ENCODE measurements at regions not wholly inside any gene's neighbourhood (a gene's known extent, or its start where the extent isn't known, plus 50 kb on each side); places are given as distances from the start of the nearest gene placed in this dataset.
"Not testable (repeated sequence)": the region's sequence is repeated elsewhere in the genome, so short reads cannot be mapped to it uniquely, and the experiment has no call there.

GRCh38 chr6:121633309-121633708 is 197.9 kb downstream of the GJA1 start:
- Histone ChIP-seq H3K9me3 (ENCODE audit: severe bottlenecking) (peaks cover 6% of the 10 kb centered on the region), H3K27ac (no peak overlapping the region), H3K36me3 (no peaks in the 10 kb centered on the region), H3K27me3 (ENCODE audit: insufficient read depth, low read depth, severe bottlenecking) (no peaks in the 10 kb centered on the region), H3K4me3 (ENCODE audit: low read depth, low read length) (no peak overlapping the region)
- DNase-seq: no peak
- no peak for TF ChIP-seq CTCF (IDR thresholded peaks at IDR 0.05; ENCODE audit: low read depth, low read length)

- not testable (repeated sequence) for H3K27ac ChIP-seq; H3K27me3 ChIP-seq (ENCODE audit: insufficient read depth, low read depth, severe bottlenecking); DNase-seq; H3K4me3 ChIP-seq (ENCODE audit: low read depth, low read length); H3K36me3 ChIP-seq; H3K9me3 ChIP-seq (ENCODE audit: severe bottlenecking)
Observed at GRCh38 chr6:121634586-121634985, 199.1 kb downstream of the GJA1 start.

GRCh38 chr6:121635355-121635754 is 199.9 kb downstream of the GJA1 start:
- Histone ChIP-seq H3K9me3 (ENCODE audit: severe bottlenecking) (peaks cover 6% of the 10 kb centered on the region), H3K27me3 (ENCODE audit: insufficient read depth, low read depth, severe bottlenecking) (no peaks in the 10 kb centered on the region), H3K4me3 (ENCODE audit: low read depth, low read length) (no peak overlapping the region), H3K36me3 (no peaks in the 10 kb centered on the region), H3K27ac (no peak overlapping the region)
- no peak for TF ChIP-seq CTCF (IDR thresholded peaks at IDR 0.05; ENCODE audit: low read depth, low read length)
- no peak for DNase-seq

- DNase-seq; H3K9me3 ChIP-seq (ENCODE audit: severe bottlenecking); H3K36me3 ChIP-seq; H3K4me3 ChIP-seq (ENCODE audit: low read depth, low read length); H3K27ac ChIP-seq; H3K27me3 ChIP-seq (ENCODE audit: insufficient read depth, low read depth, severe bottlenecking): not testable (repeated sequence)
Observed at GRCh38 chr6:121636217-121636616, 200.8 kb downstream of the GJA1 start.

- H3K36me3 ChIP-seq: no peaks in the 10 kb centered on the region
Observed at GRCh38 chr6:121639021-121639420, 203.6 kb downstream of the GJA1 start.

GRCh38 chr6:121641158-121641557 is 205.7 kb downstream of the GJA1 start:
- H3K9me3 ChIP-seq (ENCODE audit: severe bottlenecking): no peaks in the 10 kb centered on the region
- TF ChIP-seq CTCF (IDR thresholded peaks at IDR 0.05; ENCODE audit: low read depth, low read length): no peak
- H3K27me3 ChIP-seq (ENCODE audit: insufficient read depth, low read depth, severe bottlenecking): no peaks in the 10 kb centered on the region
- DNase-seq: no peak
- no peak overlapping the region for H3K4me3 ChIP-seq (ENCODE audit: low read depth, low read length)
- no peaks in the 10 kb centered on the region for H3K36me3 ChIP-seq
- no peak overlapping the region for H3K27ac ChIP-seq

More at GRCh38 chr6:121639021-121639420, 203.6 kb downstream of the GJA1 start:
- no peak overlapping the region for H3K27ac ChIP-seq
- TF ChIP-seq CTCF (IDR thresholded peaks at IDR 0.05; ENCODE audit: low read depth, low read length): no peak
- DNase-seq: no peak
- no peak overlapping the region for H3K4me3 ChIP-seq (ENCODE audit: low read depth, low read length)
- H3K27me3 ChIP-seq (ENCODE audit: insufficient read depth, low read depth, severe bottlenecking): no peaks in the 10 kb centered on the region
- H3K9me3 ChIP-seq (ENCODE audit: severe bottlenecking): peaks cover 3% of the 10 kb centered on the region

GRCh38 chr6:121645100-121645745 is 209.8 kb downstream of the GJA1 start:
- H3K4me3 ChIP-seq (ENCODE audit: low read depth, low read length): no peak overlapping the region
- H3K27ac ChIP-seq: no peak overlapping the region
- no peak for TF ChIP-seq CTCF (IDR thresholded peaks at IDR 0.05; ENCODE audit: low read depth, low read length)
- H3K36me3 ChIP-seq: no peaks in the 10 kb centered on the region
- no peak for DNase-seq
- no peaks in the 10 kb centered on the region for H3K9me3 ChIP-seq (ENCODE audit: severe bottlenecking)
- H3K27me3 ChIP-seq (ENCODE audit: insufficient read depth, low read depth, severe bottlenecking): no peaks in the 10 kb centered on the region

Measured in WERI-Rb-1 (cell line).